HG02610 (cell line): ENCODE measurements at regions not wholly inside any gene's neighbourhood (a gene's known extent, or its start where the extent isn't known, plus 50 kb on each side); places are given as distances from the start of the nearest gene placed in this dataset.
"Not testable (repeated sequence)": the region's sequence is repeated elsewhere in the genome, so short reads cannot be mapped to it uniquely, and the experiment has no call there.

Source experiments
- ATAC-seq: cut with Tn5 transposase; IDR thresholded peaks from one replicate; pipeline ENCODE4 v1.9.1; 2021; ENCODE audit warnings: mild to moderate bottlenecking, moderate library complexity; ENCODE audit not compliant: unreplicated experiment

GRCh38 chr15:59904450-59905135, 99.5 kb upstream of the FOXB1 start:
- no peak for ATAC-seq

GRCh38 chr15:59896663-59897074, 107.4 kb upstream of the FOXB1 start:
- ATAC-seq: no peak

GRCh38 chr15:59894835-59895234, 109.3 kb upstream of the FOXB1 start:
- ATAC-seq: no peak

- no peak for ATAC-seq
Measured at GRCh38 chr15:59892985-59893384, 111.1 kb upstream of the FOXB1 start.

- ATAC-seq: not testable (repeated sequence)
Measured at GRCh38 chr15:59887870-59888269, 116.2 kb upstream of the FOXB1 start.

GRCh38 chr15:59887211-59887610, 116.9 kb upstream of the FOXB1 start:
- ATAC-seq: no peak

- no peak for ATAC-seq
Measured at GRCh38 chr15:59886441-59886840, 117.7 kb upstream of the FOXB1 start.

- no peak for ATAC-seq
Measured at GRCh38 chr15:59885832-59886231, 118.3 kb upstream of the FOXB1 start.

GRCh38 chr15:59879506-59880265, 124.4 kb upstream of the FOXB1 start:
- ATAC-seq: no peak

- ATAC-seq: no peak
Measured at GRCh38 chr15:59876140-59876539, 128.0 kb upstream of the FOXB1 start.

- no peak for ATAC-seq
Measured at GRCh38 chr15:59873644-59874272, 130.4 kb upstream of the FOXB1 start.

GRCh38 chr15:59867086-59867855, 136.8 kb upstream of the FOXB1 start:
- ATAC-seq: no peak

GRCh38 chr15:59866642-59867041, 137.5 kb upstream of the FOXB1 start:
- ATAC-seq: no peak

GRCh38 chr15:59862191-59863155, 141.6 kb upstream of the FOXB1 start:
- no peak for ATAC-seq

GRCh38 chr15:59847968-59848367, 156.1 kb upstream of the FOXB1 start:
- no peak for ATAC-seq

- ATAC-seq: no peak
Measured at GRCh38 chr15:59845942-59846499, 156.9 kb upstream of the BNIP2 start.

- ATAC-seq: no peak
Measured at GRCh38 chr15:59843609-59844008, 154.5 kb upstream of the BNIP2 start.

- no peak for ATAC-seq
Measured at GRCh38 chr15:59841036-59841435, 151.9 kb upstream of the BNIP2 start.

GRCh38 chr15:59839906-59840305, 150.8 kb upstream of the BNIP2 start:
- ATAC-seq: no peak

- ATAC-seq: no peak
Measured at GRCh38 chr15:59838900-59839299, 149.8 kb upstream of the BNIP2 start.
